ENCODE measurements at regions not wholly inside any gene's neighbourhood (a gene's known extent, or its start where the extent isn't known, plus 50 kb on each side); places are given as distances from the start of the nearest gene placed in this dataset.

- Histone ChIP-seq H3K4me3 (ENCODE audit: low read length) (no peak overlapping the region), H3K27me3 (ENCODE audit: control insufficient read depth, insufficient read depth, low read length) (no peaks in the 10 kb centered on the region), H3K4me1 (ENCODE audit: control insufficient read depth, insufficient read depth, low read length) (no peaks in the 10 kb centered on the region), H3K36me3 (ENCODE audit: control insufficient read depth, insufficient read depth, low read length) (no peaks in the 10 kb centered on the region), H3K27ac (ENCODE audit: low read length) (no peak overlapping the region), H3K9me3 (replicated peaks; ENCODE audit: control insufficient read depth, low read depth, low read length) (no peaks in the 10 kb centered on the region)
- no peak for DNase-seq
- 59% methylated on average over 4 of the region's 5 CpGs for WGBS (ENCODE audit: insufficient coverage)
Observed at GRCh38 chr10:8224591-8224990, 170.1 kb downstream of the GATA3 start.

GRCh38 chr10:8225187-8225586, 170.7 kb downstream of the GATA3 start:
- 40% methylated on average over 1 of the region's 3 CpGs for WGBS (ENCODE audit: insufficient coverage)
- Histone ChIP-seq H3K36me3 (ENCODE audit: control insufficient read depth, insufficient read depth, low read length) (no peaks in the 10 kb centered on the region), H3K4me3 (ENCODE audit: low read length) (no peak overlapping the region), H3K27me3 (ENCODE audit: control insufficient read depth, insufficient read depth, low read length) (no peaks in the 10 kb centered on the region), H3K9me3 (replicated peaks; ENCODE audit: control insufficient read depth, low read depth, low read length) (no peaks in the 10 kb centered on the region), H3K4me1 (ENCODE audit: control insufficient read depth, insufficient read depth, low read length) (no peaks in the 10 kb centered on the region), H3K27ac (ENCODE audit: low read length) (no peak overlapping the region)
- DNase-seq: peak; percentile 5

- Histone ChIP-seq H3K27me3 (ENCODE audit: control insufficient read depth, insufficient read depth, low read length) (no peaks in the 10 kb centered on the region), H3K27ac (ENCODE audit: low read length) (no peak overlapping the region), H3K4me3 (ENCODE audit: low read length) (no peak overlapping the region), H3K9me3 (replicated peaks; ENCODE audit: control insufficient read depth, low read depth, low read length) (no peaks in the 10 kb centered on the region), H3K36me3 (ENCODE audit: control insufficient read depth, insufficient read depth, low read length) (no peaks in the 10 kb centered on the region), H3K4me1 (ENCODE audit: control insufficient read depth, insufficient read depth, low read length) (no peaks in the 10 kb centered on the region)
- DNase-seq: no peak
- 93% methylated on average over 4 of the region's 6 CpGs for WGBS (ENCODE audit: insufficient coverage)
Observed at GRCh38 chr10:8227246-8227645, 172.8 kb downstream of the GATA3 start.

- H3K27ac ChIP-seq (ENCODE audit: low read length): no peak overlapping the region
- WGBS (ENCODE audit: insufficient coverage): 88% methylated on average over 1 of the region's 3 CpGs
- DNase-seq: no peak
Observed at GRCh38 chr10:8229153-8229552, 174.7 kb downstream of the GATA3 start.

GRCh38 chr10:8230902-8231301, 176.4 kb downstream of the GATA3 start:
- Histone ChIP-seq H3K9me3 (replicated peaks; ENCODE audit: control insufficient read depth, low read depth, low read length) (no peaks in the 10 kb centered on the region), H3K27ac (ENCODE audit: low read length) (no peak overlapping the region), H3K36me3 (ENCODE audit: control insufficient read depth, insufficient read depth, low read length) (no peaks in the 10 kb centered on the region), H3K4me3 (ENCODE audit: low read length) (no peak overlapping the region), H3K27me3 (ENCODE audit: control insufficient read depth, insufficient read depth, low read length) (no peaks in the 10 kb centered on the region), H3K4me1 (ENCODE audit: control insufficient read depth, insufficient read depth, low read length) (no peaks in the 10 kb centered on the region)
- 100% methylated on average over 1 of the region's 1 CpG for WGBS (ENCODE audit: insufficient coverage)
- no peak for DNase-seq

More at GRCh38 chr10:8229153-8229552, 174.7 kb downstream of the GATA3 start:
- Histone ChIP-seq H3K36me3 (ENCODE audit: control insufficient read depth, insufficient read depth, low read length) (no peaks in the 10 kb centered on the region), H3K9me3 (replicated peaks; ENCODE audit: control insufficient read depth, low read depth, low read length) (no peaks in the 10 kb centered on the region), H3K27me3 (ENCODE audit: control insufficient read depth, insufficient read depth, low read length) (no peaks in the 10 kb centered on the region), H3K4me3 (ENCODE audit: low read length) (no peak overlapping the region), H3K4me1 (ENCODE audit: control insufficient read depth, insufficient read depth, low read length) (no peaks in the 10 kb centered on the region)

- Histone ChIP-seq H3K27ac (ENCODE audit: low read length) (no peak overlapping the region), H3K4me1 (ENCODE audit: control insufficient read depth, insufficient read depth, low read length) (no peaks in the 10 kb centered on the region), H3K9me3 (replicated peaks; ENCODE audit: control insufficient read depth, low read depth, low read length) (no peaks in the 10 kb centered on the region), H3K27me3 (ENCODE audit: control insufficient read depth, insufficient read depth, low read length) (no peaks in the 10 kb centered on the region), H3K4me3 (ENCODE audit: low read length) (no peak overlapping the region), H3K36me3 (ENCODE audit: control insufficient read depth, insufficient read depth, low read length) (no peaks in the 10 kb centered on the region)
- WGBS (ENCODE audit: insufficient coverage): no CpG with 5 or more reads among the region's 3 CpGs
- DNase-seq: no peak
Observed at GRCh38 chr10:8233049-8233448, 178.6 kb downstream of the GATA3 start.

- H3K27ac ChIP-seq (ENCODE audit: low read length): no peak overlapping the region
- no peaks in the 10 kb centered on the region for H3K9me3 ChIP-seq (replicated peaks; ENCODE audit: control insufficient read depth, low read depth, low read length)
- 93% methylated on average over 5 of the region's 7 CpGs for WGBS (ENCODE audit: insufficient coverage)
- H3K4me3 ChIP-seq (ENCODE audit: low read length): no peak overlapping the region
- H3K36me3 ChIP-seq (ENCODE audit: control insufficient read depth, insufficient read depth, low read length): no peaks in the 10 kb centered on the region
- no peaks in the 10 kb centered on the region for H3K27me3 ChIP-seq (ENCODE audit: control insufficient read depth, insufficient read depth, low read length)
- no peak for DNase-seq
- no peaks in the 10 kb centered on the region for H3K4me1 ChIP-seq (ENCODE audit: control insufficient read depth, insufficient read depth, low read length)
Observed at GRCh38 chr10:8233832-8234259, 179.4 kb downstream of the GATA3 start.

- Histone ChIP-seq H3K27me3 (ENCODE audit: control insufficient read depth, insufficient read depth, low read length) (no peaks in the 10 kb centered on the region), H3K36me3 (ENCODE audit: control insufficient read depth, insufficient read depth, low read length) (no peaks in the 10 kb centered on the region), H3K27ac (ENCODE audit: low read length) (no peak overlapping the region), H3K9me3 (replicated peaks; ENCODE audit: control insufficient read depth, low read depth, low read length) (no peaks in the 10 kb centered on the region), H3K4me3 (ENCODE audit: low read length) (no peak overlapping the region), H3K4me1 (ENCODE audit: control insufficient read depth, insufficient read depth, low read length) (no peaks in the 10 kb centered on the region)
- no peak for DNase-seq
- 88% methylated on average over 9 of the region's 25 CpGs for WGBS (ENCODE audit: insufficient coverage)
Observed at GRCh38 chr10:8235253-8236027, 181.0 kb downstream of the GATA3 start.

GRCh38 chr10:8238986-8239385, 184.5 kb downstream of the GATA3 start:
- no peak for DNase-seq
- Histone ChIP-seq H3K4me3 (ENCODE audit: low read length) (no peak overlapping the region), H3K36me3 (ENCODE audit: control insufficient read depth, insufficient read depth, low read length) (no peaks in the 10 kb centered on the region), H3K4me1 (ENCODE audit: control insufficient read depth, insufficient read depth, low read length) (no peaks in the 10 kb centered on the region), H3K27me3 (ENCODE audit: control insufficient read depth, insufficient read depth, low read length) (no peaks in the 10 kb centered on the region), H3K9me3 (replicated peaks; ENCODE audit: control insufficient read depth, low read depth, low read length) (no peaks in the 10 kb centered on the region), H3K27ac (ENCODE audit: low read length) (no peak overlapping the region)
- 39% methylated on average over 3 of the region's 7 CpGs for WGBS (ENCODE audit: insufficient coverage)

- WGBS (ENCODE audit: insufficient coverage): 50% methylated on average over 1 of the region's 2 CpGs
- Histone ChIP-seq H3K36me3 (ENCODE audit: control insufficient read depth, insufficient read depth, low read length) (no peaks in the 10 kb centered on the region), H3K4me3 (ENCODE audit: low read length) (no peak overlapping the region), H3K4me1 (ENCODE audit: control insufficient read depth, insufficient read depth, low read length) (no peaks in the 10 kb centered on the region), H3K27ac (ENCODE audit: low read length) (no peak overlapping the region), H3K27me3 (ENCODE audit: control insufficient read depth, insufficient read depth, low read length) (no peaks in the 10 kb centered on the region), H3K9me3 (replicated peaks; ENCODE audit: control insufficient read depth, low read depth, low read length) (no peaks in the 10 kb centered on the region)
- DNase-seq: no peak
Observed at GRCh38 chr10:8240861-8241260, 186.4 kb downstream of the GATA3 start.
